ENCODE measurements at regions not wholly inside any gene's neighbourhood (a gene's known extent, or its start where the extent isn't known, plus 50 kb on each side); places are given as distances from the start of the nearest gene placed in this dataset.
"Not testable (repeated sequence)": the region's sequence is repeated elsewhere in the genome, so short reads cannot be mapped to it uniquely, and the experiment has no call there.

DNA sequence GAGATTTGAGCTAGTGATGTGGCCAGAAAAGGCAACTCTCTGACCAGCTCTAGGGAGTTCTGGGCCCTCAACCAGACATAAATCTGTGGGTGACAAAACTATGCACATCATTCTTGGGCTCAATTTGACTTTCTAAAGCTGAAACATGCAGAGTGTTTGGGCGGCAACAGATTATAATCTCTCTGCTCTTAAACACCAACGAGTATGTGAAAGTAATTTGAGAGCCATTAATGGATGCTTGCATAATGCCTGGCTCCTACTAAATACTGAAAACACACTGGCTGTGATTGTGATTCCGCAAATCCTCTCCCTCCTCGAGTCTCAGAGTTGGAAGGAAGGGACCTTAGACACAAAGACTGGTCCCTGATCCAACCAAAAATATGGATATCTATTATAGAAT, 186.7 kb downstream of the UACA start:
- Mint-ChIP-seq H3K27ac (no peak overlapping the region), H3K27me3 (peaks cover 31% of the 10 kb centered on the region), H3K4me1 (ENCODE audit: low read depth) (peaks cover 4% of the 10 kb centered on the region), H3K36me3 (ENCODE audit: insufficient read depth) (peaks cover 4% of the 10 kb centered on the region), H3K4me3 (ENCODE audit: low read depth) (no peak overlapping the region), H3K9me3 (ENCODE audit: low read depth) (peaks cover 9% of the 10 kb centered on the region)
- TF ChIP-seq, protein P1, sequence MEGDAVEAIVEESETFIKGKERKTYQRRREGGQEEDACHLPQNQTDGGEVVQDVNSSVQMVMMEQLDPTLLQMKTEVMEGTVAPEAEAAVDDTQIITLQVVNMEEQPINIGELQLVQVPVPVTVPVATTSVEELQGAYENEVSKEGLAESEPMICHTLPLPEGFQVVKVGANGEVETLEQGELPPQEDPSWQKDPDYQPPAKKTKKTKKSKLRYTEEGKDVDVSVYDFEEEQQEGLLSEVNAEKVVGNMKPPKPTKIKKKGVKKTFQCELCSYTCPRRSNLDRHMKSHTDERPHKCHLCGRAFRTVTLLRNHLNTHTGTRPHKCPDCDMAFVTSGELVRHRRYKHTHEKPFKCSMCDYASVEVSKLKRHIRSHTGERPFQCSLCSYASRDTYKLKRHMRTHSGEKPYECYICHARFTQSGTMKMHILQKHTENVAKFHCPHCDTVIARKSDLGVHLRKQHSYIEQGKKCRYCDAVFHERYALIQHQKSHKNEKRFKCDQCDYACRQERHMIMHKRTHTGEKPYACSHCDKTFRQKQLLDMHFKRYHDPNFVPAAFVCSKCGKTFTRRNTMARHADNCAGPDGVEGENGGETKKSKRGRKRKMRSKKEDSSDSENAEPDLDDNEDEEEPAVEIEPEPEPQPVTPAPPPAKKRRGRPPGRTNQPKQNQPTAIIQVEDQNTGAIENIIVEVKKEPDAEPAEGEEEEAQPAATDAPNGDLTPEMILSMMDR (IDR thresholded peaks at IDR 0.05; ENCODE audit: unreplicated experiment): no peak
- DNase-seq (ENCODE audit: low spot score, unreplicated experiment): no peak

DNA sequence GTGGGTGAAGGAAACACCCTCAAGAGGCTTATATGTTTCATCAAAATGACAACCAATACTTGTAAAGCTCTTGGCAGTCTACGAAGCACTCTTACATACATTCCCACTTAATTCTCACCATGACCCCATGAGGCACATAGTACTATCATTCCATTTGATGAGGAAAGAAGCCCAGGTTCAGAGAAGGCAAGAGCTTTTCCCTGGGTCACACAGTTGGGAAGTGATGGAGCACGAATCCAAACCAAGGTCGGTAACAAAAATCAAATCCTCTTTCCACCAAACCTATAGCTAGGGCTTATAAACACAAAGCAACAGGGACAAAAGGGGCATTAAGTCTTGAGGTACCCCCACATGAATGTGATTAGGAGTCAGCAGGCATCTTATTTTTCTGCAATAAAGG, 187.1 kb downstream of the UACA start:
- H3K4me1 Mint-ChIP-seq (ENCODE audit: low read depth): peaks cover 4% of the 10 kb centered on the region
- no peak overlapping the region for H3K4me3 Mint-ChIP-seq (ENCODE audit: low read depth)
- no peak overlapping the region for H3K27ac Mint-ChIP-seq
- TF ChIP-seq, protein P1 (IDR thresholded peaks at IDR 0.05; ENCODE audit: unreplicated experiment): no peak
- DNase-seq (ENCODE audit: low spot score, unreplicated experiment): no peak
- peaks cover 31% of the 10 kb centered on the region for H3K27me3 Mint-ChIP-seq
- H3K36me3 Mint-ChIP-seq (ENCODE audit: insufficient read depth): peaks cover 4% of the 10 kb centered on the region
- peaks cover 9% of the 10 kb centered on the region for H3K9me3 Mint-ChIP-seq (ENCODE audit: low read depth)

DNA sequence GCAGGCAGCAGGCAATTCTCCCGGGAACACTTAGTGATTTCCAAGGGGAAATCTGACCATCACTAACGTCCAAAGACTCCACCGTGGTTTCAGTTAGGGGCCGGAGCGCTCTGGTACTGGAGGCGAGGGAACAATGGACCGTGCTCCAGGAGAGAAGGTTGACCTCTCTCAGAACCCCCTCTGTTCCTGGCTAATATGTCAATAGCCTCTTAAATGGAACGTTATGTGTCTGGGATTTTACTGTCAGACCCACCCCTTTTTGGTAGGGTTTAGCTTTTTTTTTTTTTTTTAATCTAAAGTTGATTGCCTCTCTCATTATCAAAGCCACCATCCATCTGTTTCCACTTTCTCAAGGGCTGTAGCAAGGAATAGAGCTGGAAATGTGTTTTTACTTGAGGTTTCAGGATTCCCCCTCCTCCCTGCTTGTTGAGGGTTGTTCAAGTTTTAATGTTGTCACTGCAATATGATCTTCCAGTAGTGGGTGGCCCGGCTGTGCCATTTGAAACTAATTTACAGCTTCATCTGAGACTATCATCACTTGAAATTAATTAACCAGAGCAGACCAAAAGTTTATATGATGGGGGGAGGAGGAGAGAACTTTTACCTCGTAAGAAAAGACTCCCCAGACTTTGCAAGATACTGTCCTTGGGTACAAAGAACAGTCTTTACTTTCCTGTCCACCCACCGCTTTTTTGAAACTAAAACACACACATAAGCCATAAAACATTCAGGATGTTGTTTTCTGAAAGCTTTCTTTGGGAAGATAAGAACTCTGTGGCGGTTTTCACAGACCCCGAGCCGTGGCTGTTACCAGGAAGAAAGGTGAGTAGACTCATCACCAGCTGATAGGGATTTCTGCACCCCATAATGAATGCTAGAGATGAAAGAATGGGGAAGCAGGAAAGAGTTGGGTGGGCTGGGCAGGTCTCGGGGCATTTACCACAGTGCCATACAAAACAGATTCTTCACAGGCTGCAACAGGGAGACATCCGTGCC, 187.8 kb downstream of the UACA start:
- H3K9me3 Mint-ChIP-seq (ENCODE audit: low read depth): peaks cover 9% of the 10 kb centered on the region
- peaks cover 4% of the 10 kb centered on the region for H3K4me1 Mint-ChIP-seq (ENCODE audit: low read depth)
- H3K4me3 Mint-ChIP-seq (ENCODE audit: low read depth): no peak overlapping the region
- no peak overlapping the region for H3K27ac Mint-ChIP-seq
- peaks cover 4% of the 10 kb centered on the region for H3K36me3 Mint-ChIP-seq (ENCODE audit: insufficient read depth)
- peaks cover 31% of the 10 kb centered on the region for H3K27me3 Mint-ChIP-seq
- TF ChIP-seq, protein P1 (IDR thresholded peaks at IDR 0.05; ENCODE audit: unreplicated experiment): no peak
- no peak for DNase-seq (ENCODE audit: low spot score, unreplicated experiment)

DNA sequence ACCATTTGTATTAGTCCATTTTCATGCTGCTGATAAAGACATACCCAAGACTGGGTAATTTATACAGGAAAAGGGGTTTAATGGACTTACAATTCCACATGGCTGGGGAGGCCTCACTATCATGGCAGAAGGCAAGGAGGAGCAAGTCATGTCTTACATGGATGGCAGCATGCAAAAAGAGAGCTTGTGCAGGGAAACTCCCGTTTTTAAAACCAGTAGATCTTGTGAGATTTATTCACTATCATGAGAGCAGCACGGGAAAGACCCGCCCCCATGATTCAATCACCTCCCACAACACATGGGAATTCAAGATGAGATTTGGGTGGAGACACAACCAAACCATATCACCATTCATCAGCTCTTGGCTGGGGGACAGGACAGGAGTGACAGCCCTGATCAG, 189.0 kb downstream of the UACA start:
- not testable (repeated sequence) for H3K9me3 Mint-ChIP-seq (ENCODE audit: low read depth); H3K4me3 Mint-ChIP-seq (ENCODE audit: low read depth); DNase-seq (ENCODE audit: low spot score, unreplicated experiment); H3K36me3 Mint-ChIP-seq (ENCODE audit: insufficient read depth); H3K4me1 Mint-ChIP-seq (ENCODE audit: low read depth); H3K27ac Mint-ChIP-seq
- H3K27me3 Mint-ChIP-seq: peaks cover 26% of the 10 kb centered on the region

DNA sequence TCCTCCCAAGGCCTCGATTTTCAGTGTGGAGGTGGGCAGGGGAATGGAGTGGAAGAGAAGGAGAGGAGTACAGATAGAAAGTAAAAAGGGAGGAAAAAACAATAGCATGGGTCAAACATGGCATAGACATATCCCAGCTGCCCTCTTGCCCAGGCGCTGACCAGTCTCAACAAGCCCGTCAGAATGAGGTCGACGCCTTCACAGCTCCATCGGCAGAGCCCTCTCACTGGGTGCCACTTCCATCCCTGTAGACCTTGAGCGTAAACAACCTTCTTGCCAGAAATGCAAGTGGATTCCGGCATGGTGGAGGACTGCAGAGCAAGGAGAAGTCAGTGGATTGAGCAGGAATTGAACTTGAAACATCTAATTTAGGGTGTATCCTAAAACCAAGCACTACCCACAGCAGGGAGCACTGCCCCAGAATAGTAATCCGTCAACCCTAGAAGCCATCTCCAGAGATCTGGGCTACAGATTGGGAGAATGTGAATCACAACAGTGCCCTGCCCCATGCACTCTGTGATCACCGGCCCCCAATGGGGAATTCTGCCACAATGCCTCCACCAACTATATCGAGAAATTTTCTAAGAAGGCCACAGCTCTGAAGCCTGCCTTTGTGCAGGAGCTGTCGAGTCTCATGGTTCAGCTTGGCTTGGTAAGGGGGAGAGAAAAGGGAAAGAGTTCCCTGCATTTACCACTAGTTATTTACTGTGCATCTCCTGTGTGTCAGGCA, 190.1 kb downstream of the UACA start:
- Mint-ChIP-seq H3K9me3 (ENCODE audit: low read depth) (peaks cover 9% of the 10 kb centered on the region), H3K4me3 (ENCODE audit: low read depth) (no peak overlapping the region), H3K36me3 (ENCODE audit: insufficient read depth) (peaks cover 4% of the 10 kb centered on the region), H3K27me3 (peaks cover 23% of the 10 kb centered on the region), H3K27ac (no peak overlapping the region), H3K4me1 (ENCODE audit: low read depth) (peaks cover 4% of the 10 kb centered on the region)
- DNase-seq (ENCODE audit: low spot score, unreplicated experiment): no peak
- TF ChIP-seq, protein P1 (IDR thresholded peaks at IDR 0.05; ENCODE audit: unreplicated experiment): no peak

Data from progenitor cell of endocrine pancreas (in vitro differentiated cells).